Upper lobe of left lung (tissue), 4 donors: ENCODE measurements at regions not wholly inside any gene's neighbourhood (a gene's known extent, or its start where the extent isn't known, plus 50 kb on each side); places are given as distances from the start of the nearest gene placed in this dataset.

Experiments used
- EP300 ChIP-seq, 4 donors: sonication (generic); formaldehyde crosslinking; IDR thresholded peaks; one replicate each; pipeline ENCODE4 v1.5.1; 2017; ENCODE audit warnings: antibody characterized with exemption in 4 of 4, control low read depth in 2 of 4
- POLR2A ChIP-seq, 4 donors: fragments of 450-650 bp; IDR thresholded peaks; one replicate each; pipeline ENCODE4 v1.5.1; 2016 to 2017; ENCODE audit warnings: antibody characterized with exemption in 4 of 4, mild to moderate bottlenecking in 2 of 4
- POLR2AphosphoS5 ChIP-seq, 2 donors: sonication (generic); formaldehyde crosslinking; IDR thresholded peaks; one replicate each; pipeline ENCODE4 v1.5.1; 2017; ENCODE audit warnings: antibody characterized with exemption in 2 of 2
- TF ChIP-seq, protein P1 (sequence below), 6 experiments: fragments of 450-650 bp in 4 of 6; fragments of 200-600 bp in 2 of 6; sonication (generic) in 2 of 6; IDR thresholded peaks; one replicate each; pipeline ENCODE4 v1.5.1; 2016 to 2019; ENCODE audit warnings: antibody characterized with exemption in 6 of 6

DNA sequence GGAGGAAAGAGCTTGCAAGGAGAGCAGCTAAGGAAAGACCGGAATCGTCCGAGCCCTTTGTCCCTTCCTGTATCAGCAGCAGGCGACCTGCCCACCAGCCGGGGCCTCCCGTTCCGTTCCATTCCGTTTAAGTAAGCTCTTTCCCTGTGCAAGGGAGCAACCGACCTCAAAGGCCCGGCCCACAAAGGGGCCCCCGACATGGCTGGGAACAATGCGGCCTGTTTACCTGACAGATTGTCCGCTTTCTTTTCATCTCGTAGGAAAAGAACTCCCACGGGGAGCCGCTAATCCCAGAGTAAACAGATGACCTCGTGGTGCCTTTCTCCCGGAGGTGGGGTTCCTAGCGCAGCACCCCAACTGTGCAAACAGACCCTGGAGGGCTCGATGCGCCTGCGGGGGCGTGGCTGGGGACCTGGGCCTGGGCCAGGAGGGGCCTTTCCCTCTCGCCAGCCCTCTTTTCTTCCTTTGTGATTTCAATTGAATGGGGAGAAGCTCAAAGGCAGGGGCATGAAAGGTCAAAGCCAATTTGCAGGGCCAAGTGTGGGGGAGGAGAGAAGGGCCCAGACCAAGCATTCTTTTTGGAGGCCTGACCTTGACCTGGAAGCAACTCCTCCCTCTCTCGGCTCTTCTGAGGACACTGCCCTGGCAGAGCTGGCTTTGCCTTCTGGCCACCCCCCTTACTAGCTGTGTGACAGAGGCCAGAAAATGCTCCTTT lies 120.2 kb downstream of the INHBB start:
- TF ChIP-seq, protein P1, sequence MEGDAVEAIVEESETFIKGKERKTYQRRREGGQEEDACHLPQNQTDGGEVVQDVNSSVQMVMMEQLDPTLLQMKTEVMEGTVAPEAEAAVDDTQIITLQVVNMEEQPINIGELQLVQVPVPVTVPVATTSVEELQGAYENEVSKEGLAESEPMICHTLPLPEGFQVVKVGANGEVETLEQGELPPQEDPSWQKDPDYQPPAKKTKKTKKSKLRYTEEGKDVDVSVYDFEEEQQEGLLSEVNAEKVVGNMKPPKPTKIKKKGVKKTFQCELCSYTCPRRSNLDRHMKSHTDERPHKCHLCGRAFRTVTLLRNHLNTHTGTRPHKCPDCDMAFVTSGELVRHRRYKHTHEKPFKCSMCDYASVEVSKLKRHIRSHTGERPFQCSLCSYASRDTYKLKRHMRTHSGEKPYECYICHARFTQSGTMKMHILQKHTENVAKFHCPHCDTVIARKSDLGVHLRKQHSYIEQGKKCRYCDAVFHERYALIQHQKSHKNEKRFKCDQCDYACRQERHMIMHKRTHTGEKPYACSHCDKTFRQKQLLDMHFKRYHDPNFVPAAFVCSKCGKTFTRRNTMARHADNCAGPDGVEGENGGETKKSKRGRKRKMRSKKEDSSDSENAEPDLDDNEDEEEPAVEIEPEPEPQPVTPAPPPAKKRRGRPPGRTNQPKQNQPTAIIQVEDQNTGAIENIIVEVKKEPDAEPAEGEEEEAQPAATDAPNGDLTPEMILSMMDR (IDR thresholded peaks at IDR 0.05) = no peak
- TF ChIP-seq EP300 (IDR thresholded peaks at IDR 0.05) (no peak), POLR2AphosphoS5 (IDR thresholded peaks at IDR 0.05) (no peak), POLR2A (IDR thresholded peaks at IDR 0.05) (no peak)
